SKM-1 treated with dmso at 0.1 percent for 144 hours (cell line): ENCODE measurements at regions not wholly inside any gene's neighbourhood (a gene's known extent, or its start where the extent isn't known, plus 50 kb on each side); places are given as distances from the start of the nearest gene placed in this dataset.
"Not testable (repeated sequence)": the region's sequence is repeated elsewhere in the genome, so short reads cannot be mapped to it uniquely, and the experiment has no call there.

Experiments
- DNase-seq: peaks from one replicate; lab custom pipeline; 2025; ENCODE audit not compliant: unreplicated experiment; lab: John Stamatoyannopoulos, UW

DNA sequence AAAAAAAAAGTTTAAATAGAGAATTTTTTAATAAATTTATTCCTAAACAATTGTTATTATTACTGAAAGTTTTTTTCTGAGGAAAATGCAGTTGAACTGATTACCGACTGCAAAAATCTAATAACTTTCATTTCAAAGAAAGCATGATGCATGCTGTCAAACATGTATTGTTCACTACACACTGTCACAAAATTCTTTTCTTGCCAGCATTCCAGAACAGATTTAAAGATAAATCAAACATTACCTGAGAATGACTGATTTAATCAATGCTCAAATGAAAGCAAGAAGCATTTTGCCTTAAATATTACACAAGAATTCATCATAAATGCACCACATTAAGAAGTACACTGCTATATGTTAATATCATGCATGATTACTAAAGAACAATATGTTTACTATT lies 588.3 kb downstream of the SLC16A7 start:
- no peak for DNase-seq

DNA sequence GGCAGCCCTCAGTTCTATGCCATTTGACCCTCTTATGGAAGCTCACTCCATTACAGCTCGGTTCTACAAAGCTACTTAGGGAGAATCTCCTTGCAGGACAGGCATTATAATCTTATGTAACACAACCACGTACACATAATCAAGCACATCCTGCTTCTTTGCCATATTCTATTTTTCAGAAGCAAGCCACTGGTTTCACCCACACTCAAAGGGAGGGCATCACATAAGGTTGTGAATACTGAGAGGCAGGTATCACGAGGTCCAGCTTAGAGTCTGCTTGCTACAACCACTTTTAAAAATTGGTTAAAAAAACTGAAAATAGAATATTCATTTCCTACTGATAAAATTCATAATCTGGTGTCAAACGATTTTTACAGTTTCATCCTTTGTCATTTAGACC lies 589.2 kb downstream of the SLC16A7 start:
- no peak for DNase-seq

DNA sequence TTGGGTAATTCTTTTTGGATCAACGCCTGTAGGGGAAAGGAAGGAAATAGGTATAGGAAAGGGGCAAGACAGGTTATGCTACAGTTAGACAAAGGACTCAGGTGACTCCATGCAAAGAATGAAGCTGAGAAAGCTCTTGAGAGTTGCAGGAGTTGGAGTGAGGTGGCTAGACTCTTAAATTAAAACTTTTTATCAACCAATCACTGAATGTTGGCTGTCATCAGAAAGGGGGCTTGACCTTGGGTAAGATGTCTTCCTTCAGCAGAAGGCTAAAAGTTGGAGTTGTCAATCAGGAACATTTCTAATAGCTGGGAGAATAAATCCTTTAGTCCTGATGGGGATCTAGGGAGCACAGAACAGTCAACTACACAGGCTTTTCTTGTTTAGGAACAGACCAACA lies 595.4 kb downstream of the SLC16A7 start:
- DNase-seq: no peak

DNA sequence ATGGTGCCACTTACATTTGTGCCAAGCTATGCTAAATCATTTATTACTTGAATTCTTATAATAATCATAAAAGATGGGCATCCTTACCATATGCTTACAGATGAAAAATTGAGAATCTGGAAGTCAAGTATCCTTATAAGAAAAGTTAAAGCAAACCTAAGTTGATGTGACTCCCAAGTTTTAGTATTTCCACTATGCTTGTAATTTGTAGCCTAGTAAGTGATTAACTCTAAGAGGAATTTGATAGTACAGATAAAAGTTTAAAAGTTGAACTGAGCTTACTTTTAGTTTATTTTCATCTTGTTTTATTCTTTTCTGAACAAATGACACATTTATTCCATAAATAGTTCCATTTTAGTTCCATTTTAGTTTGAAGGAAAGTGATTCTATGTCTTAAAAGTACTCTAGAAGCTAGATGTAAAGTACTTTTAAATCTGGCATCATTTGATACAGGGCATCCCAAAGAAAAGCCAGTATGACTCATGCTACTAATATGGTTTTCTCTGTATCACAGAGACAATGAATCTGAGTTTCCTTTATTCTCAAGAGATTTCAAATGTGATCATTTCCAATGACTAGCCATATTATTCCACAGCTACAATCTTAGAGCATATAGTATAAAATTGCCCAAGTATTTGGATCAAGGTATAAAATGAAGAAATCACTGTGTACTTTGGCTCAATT lies 596.0 kb downstream of the SLC16A7 start:
- DNase-seq: no peak

DNA sequence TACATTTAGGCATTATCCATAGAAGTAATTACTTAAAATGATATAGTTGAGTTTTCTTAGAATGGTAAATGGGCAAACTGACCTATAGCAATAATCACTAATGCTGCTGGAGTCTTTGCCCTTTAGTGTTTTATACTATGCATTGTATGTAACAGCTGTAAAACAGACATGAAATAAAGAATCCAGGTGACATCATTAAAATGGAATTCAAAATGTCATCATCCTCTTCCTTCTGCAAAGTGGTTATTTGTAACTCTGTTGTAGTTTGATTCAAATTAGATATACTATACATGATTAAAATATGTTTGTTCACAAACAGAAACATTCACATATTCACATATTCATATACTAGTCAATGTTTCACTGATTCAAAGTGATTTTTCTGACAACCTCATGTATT lies 598.8 kb downstream of the SLC16A7 start:
- DNase-seq: no peak

DNA sequence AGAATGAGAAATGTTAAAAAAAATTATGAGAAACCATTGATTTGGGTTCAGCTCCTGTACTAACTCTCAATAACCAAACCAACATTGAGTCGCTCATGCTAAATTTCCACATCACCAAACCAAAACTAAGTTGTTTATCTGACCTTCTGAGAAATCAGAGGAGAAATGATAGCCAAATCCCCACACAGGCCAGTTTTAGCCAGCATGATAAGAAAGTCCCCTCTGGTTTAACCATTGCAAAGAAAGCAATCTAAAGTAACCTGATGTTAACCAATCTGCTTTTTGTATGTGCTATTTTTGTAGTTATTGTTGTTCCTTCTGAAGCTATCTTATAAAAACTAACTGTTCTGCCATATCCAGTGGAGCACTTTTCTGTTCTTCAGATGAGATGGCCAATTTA lies 599.7 kb downstream of the SLC16A7 start:
- DNase-seq: no peak

DNA sequence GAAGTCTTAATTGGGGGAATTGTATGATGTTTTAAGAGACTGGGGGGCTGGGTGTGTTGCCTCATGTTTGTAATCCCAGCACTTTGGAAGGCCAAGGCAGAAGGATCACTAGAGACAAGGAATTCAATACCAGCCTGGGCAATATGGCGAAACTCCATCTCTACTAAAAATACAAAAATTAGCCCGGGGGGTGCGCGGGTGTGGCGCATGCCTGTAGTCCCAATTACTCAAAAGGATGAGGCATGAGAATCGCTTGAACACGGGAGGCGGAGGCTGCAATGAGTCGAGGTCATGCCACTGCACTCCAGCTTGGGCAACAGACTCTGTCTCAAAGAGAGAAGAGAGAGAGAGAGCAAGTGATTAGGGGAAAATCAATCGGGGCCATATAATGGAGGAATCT lies 600.5 kb downstream of the SLC16A7 start:
- DNase-seq: no peak

DNA sequence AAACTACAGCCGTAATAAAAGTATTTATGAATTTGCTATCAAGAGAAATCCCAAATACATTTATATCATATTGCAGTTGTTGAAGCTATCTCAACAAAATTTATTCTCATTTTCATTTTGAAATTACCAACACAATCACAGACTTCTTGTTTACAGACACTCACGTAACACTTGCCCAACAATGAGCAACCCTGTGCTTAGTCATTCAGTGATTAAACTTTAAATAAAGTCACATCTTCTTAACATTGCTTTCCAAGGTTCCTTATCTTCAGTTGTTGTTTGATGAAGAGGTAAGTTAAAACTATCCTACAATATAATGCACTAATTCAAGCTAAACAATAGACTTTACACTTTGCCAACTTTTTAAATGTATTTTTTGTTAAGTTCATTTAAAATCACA lies 601.8 kb downstream of the SLC16A7 start:
- DNase-seq: no peak

DNA sequence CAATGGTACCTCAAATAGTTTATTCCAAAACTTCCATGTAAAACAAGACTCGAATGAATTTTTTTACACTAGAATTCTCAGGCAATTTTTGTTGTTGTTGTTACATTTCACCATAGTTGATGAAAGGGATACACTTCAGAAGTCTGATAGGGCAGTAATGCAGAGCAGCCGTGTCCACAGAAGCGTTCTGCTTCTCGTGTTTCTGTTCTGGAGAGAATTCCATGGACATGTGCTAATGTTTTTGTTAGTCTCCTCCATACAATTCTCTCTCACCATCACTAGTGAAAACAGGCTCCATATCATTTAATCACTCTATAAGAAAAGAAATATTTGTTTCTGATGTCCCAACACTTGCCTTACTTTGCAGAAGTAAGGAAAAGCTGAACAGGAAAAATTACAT lies 606.1 kb downstream of the SLC16A7 start:
- no peak for DNase-seq

DNA sequence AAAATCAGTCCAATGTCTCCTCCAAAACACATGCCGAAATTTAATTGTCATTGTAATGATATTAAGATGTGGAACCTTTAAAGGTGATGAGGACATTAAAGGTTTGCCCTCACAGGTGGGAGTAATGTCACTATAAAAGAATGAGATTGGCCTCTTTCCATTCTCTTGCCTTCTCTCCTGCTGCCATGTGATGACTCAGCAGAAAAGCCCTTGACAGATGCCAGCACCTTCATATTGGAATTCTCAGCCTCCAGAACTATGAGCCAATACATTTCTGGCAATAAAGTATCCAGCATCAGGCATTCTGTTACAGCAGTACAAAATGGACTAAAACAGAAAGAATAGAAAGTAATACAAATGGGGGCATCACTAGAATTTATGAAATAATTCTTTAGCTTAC lies 609.7 kb downstream of the SLC16A7 start:
- no peak for DNase-seq

DNA sequence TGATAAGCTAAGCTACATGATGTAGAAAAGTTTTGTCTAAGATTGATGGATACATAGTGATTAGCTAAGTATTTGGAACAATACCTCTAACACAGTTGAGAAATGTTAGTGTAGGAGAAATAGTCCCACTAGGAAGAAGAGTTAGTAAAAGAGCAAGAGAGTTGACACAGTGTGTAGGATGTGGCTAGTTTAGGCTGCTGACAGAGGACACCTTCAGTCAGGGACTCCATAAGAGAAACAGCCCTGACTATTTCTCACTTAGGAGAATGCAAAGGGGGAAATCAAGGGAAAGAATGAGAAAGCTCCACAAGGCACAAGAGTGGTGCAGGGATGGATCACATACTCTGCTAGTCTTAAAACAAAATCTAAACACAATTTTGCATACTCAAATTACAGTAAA lies 613.7 kb downstream of the SLC16A7 start:
- DNase-seq: no peak

DNA sequence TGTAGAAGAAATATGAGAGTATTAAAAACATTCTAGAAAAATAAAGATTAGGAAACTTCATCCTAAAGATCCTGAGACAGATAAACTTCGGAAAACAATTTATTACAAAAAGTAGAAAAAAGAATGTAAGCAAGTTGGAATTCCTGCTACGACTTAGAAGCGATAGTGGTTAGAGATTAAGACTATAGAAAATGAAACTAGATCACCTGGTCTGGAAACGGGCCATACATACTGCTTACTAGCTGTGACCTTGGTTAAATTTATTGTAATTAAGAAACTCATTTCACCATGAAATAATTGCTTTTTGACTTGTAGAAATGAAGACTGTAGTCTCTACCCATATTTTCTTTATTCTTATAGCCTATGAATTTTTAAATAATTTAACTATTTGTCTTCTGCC lies 614.1 kb downstream of the SLC16A7 start:
- DNase-seq: no peak

DNA sequence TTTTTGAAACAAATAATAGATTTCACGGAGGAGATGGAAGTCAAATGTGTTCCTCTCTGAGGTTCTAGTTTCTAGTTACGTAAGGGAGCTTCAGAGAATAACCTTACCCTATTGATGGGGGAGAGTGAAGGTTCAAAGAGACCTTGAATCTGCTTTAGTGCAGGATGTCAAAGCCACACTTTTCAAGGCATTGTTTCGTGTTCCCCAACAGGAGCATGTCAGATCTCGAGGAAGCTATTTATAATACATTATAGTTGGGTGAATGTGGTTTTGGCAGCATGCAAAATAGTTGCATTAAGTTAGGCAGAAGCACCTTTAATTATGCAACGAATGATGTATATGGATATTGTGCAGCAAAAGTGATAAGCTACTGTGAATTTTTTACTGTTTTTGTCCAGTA lies 614.9 kb downstream of the SLC16A7 start:
- no peak for DNase-seq

DNA sequence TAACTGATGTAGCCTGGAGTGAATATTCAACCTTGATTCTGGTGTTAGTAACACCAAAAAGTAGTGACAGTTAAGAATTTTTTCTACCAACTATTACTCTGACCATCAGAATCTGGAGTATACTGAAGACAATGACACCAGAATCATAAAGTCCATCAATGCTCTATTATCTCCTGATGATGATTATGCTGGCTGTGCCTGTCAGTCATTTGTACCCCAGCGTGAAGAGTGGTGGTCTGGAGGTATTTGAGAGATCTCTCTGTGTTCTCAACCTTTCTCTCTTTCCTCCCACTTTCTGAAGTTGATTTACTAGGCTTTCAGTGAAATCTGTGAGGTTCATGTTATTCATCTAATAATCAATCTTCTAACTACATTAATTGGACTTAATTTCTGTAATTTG lies 615.4 kb downstream of the SLC16A7 start:
- DNase-seq: no peak

DNA sequence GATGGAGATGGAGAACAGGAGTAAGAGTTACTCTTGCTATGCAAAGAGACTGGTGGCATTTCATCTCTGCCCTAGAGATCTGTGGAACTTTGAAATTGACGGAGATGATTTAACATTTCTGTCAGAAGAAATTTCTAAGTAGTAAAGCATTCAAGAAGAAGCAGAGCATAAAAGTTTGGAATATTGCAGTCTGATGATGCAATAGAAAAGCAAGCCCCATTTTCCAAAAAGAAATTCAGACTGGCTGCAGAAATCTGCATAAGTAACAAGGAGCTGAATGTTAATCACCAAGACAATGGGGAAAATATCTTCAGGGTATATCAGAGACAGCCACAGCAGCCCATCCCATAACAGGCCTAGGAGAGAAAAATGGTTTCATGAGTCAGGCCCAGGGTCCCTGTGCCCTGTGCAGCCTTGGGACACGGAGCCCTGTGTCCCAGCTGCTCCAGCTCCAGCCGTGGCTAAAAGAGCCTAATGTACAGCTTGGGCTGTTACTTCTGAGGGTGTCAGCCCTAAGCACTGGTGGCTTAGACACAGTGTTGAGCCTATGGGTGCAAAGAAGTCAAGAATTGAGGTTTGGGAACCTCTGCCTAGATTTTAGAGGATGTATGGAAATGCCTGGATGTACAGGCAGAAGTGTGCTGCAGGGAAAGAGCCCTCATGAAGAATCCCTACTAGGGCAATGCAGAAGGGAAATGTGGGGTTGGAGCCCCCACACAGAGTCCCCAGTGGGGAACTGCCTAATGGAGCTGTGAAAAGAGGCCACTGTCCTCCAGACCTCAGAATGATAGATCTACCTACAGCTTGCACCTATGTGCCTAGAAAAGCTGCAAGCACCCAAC lies 616.6 kb downstream of the SLC16A7 start:
- no peak for DNase-seq

DNA sequence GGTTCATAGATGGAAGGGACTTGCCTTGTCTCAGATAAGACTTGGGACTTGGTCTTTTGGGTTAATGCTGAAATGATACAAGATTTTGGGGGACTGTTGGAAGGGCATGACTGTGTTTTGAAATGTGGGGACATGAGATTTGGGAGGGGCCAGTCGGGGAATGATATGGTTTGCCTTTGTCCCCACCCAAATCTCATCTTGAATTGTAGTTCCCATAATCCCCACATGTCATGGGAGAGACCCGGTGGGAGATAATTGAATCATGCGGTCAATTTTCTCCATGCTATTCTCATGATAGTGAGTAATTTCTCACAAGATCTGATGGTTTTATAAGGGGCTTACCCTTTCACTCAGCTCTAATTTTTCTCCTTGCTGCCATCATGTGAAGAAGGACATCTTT lies 617.4 kb downstream of the SLC16A7 start:
- not testable (repeated sequence) for DNase-seq

DNA sequence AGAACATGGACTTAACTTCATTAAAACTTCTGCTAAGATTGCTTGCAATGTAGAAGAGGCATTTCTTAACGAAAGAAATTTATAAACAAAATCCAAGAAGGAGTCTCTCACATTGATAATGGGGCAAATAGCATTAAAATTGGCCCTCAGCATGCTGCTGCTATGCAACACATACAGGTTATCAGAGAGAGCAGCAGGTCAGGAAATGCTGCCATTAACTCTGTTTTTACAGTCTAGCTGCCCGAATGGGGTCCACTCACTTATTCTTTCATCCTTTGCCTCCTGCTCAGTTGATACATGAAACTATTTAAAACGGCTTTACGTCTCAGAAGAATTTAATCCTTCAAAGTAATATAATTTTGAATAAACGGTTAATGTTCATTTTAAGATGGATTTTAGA lies 620.4 kb downstream of the SLC16A7 start:
- no peak for DNase-seq

DNA sequence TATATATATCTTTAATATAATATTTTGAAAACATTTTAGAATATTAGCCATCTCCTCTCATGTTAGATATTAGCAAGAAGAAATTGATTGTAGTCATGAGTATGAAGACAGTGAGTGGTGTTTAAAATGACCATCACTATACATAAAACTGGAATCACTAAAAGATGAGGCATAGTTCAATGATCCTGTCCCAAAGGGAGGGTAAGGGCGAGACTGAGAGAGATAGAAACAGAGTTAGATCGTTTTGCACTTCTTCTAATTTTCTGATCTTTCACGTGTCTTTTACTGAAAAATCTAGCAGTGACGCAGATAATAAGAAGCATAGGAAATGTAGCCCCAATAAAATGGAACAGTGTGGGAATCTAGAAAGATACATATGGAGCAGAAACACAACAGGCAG lies 627.4 kb downstream of the SLC16A7 start:
- no peak for DNase-seq

DNA sequence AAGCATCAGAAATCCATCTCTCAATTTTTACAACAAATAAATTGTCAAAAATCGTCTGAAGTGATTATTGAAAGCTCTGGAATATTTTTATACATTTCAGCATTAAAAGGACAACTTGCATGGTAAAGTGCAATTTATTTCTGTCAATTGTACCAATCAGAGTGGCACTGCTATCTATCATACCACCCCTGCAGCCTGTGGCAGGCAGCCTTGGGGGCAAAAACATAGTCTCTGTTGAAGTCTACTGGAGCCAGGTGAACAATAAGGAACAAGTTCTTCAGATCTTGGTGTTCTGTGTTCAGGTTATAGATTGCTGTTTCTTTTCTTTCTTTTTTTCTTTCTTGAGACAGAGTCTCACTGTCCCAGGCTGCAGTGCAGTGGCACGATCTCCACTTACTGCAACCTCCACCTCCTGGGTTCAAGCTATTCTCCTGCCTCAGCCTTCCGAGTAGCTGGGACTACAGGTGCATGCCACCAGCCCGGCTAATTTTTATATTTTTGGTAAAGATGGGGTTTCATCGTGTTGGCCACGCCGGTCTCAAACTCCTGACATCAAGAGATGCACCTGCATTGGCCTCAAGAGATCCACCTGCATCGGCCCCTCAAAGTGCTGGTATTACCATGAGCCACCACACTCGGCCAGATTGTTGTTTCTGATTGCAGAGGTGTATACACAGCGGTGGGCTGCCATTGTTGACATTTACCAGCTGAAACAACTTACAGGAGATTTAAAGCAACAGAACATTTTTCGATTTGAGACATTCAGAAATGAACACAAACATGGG lies 629.6 kb downstream of the SLC16A7 start:
- no peak for DNase-seq

DNA sequence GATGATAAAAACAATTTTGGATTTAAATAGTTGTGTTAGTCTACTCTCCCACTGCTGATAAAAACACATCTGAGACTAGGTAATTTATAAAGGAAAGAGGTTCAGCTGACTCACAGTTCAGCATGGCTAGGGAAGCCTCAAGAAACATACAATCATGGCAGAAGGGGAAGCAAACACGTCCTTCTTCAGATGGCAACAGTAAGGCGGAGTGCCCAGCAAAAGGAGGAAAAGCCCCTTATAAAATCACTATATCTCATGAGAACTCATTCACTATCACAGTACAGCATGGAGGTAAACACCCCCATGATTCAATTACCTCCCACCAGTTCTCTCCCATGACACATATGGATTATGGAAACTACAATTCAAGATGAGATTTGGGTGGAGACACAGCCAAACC lies 632.1 kb downstream of the SLC16A7 start:
- no peak for DNase-seq

DNA sequence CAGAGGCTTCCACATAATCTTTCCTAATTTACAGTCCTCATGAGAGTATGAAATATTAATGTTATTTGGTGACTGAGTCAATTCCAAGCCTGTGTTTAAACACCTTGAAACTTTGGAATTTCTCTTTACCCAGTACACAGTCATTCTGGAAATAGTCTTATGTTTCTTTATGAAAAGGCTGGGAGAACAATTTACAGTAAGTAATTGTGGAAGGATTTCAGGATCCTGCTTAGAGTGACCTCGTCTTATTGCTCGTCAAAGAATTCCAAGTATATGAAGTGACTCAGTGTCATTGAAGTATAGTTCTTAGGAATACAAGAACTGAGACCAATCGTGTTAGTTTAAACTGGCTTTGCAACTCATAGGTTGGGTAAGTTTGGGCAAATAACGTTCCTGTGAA lies 634.2 kb downstream of the SLC16A7 start:
- DNase-seq: no peak

DNA sequence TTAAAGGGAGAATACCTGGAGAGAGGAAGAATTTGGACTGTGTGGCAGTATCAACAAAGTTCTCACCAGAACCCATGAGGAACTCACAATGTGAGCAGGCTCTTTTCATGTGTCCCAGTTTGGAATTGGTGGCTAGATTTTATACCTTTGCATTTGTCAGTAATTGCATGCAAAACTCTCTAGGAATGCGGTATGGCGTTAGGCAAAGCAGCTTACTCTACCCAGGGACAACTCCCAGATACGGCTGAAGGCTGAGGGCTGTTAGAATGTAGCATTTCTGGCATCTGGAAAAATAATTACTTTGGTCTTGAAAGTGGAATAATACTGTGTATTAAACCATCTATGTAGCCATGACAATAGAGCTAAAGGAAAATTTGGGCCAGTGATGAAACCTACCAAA lies 635.5 kb downstream of the SLC16A7 start:
- no peak for DNase-seq
